NOMO-1 treated with dmso at 0.1 percent for 144 hours (cell line): ENCODE measurements at regions not wholly inside any gene's neighbourhood (a gene's known extent, or its start where the extent isn't known, plus 50 kb on each side); places are given as distances from the start of the nearest gene placed in this dataset.
A peak's percentile ranks its signal among the peaks of the same experiment; 100 is the strongest.
"Not testable (repeated sequence)": the region's sequence is repeated elsewhere in the genome, so short reads cannot be mapped to it uniquely, and the experiment has no call there.

Source experiments
- DNase-seq: peaks from one replicate; lab custom pipeline; 2025; ENCODE audit not compliant: unreplicated experiment; lab: John Stamatoyannopoulos, UW

DNA sequence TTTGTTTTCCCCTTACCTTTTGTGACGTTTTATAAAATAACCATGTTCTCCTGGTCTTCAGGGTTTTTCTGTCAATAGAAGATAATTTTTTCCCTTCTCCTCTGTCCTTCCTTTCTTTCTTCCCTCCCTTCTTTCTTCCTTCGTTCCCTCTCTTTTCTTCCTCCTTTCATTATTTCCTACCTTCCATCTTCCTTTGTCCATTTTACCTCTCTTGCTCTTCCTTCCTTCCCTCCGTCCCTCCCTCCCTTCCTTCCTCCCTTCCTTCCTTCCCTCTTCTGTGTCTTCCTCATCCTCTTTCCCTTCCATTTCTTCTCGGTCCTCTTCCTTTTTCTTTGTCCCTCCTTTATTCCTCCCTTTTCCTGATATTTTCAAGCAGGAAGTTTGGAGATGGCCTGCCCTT lies 128.2 kb downstream of the TEX36 start:
- no peak for DNase-seq

DNA sequence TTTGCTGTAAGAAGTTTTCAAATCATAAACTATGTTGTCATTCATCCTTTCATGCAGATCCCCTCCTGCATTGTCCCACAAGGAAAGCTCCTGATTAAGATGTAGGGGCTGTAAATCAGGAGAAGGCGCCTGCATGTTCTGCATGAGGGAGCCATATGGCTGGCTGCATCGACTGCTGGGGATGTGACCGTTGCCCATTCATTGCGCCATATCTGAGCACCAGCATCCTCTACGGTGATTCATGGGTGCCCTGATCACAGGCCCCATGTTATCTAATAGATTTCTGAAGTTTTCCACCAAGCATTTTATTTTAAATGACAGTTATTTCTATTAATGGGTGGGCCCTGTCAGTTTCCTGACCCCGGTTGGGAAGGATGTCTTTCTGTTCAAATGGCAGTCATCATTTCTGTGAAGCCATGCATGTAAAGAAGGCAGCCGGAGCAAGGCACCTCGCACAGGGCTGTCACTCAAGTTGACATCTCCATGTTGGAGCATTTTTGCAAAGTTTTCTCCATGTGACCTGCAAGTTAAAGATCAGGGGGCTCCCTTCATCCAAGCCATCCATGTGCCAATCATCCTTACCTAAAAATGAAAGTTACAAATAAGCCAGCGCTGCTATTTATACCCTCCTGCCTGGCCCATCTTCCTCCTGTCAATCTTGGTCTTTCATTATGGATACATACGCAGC lies 128.8 kb downstream of the TEX36 start:
- DNase-seq = no peak

DNA sequence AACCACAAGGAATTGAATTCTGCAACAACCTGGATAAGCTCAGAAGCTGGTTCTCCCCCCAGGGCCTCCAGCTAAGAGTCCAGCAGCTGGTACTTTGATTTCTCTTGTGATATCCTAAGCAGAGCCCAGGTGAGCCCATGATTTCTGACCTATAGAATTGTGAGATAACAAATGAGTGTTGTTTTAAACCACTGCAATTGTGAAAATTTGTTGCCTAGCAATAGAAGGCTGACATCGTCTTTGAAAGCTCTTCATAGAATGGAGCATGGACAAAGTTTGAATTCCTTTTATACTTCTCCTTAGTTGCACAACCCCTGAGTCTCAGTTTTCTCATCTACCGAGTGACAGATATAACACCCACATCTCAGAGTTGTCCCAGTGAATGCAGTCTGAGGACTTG lies 129.9 kb downstream of the TEX36 start:
- no peak for DNase-seq

DNA sequence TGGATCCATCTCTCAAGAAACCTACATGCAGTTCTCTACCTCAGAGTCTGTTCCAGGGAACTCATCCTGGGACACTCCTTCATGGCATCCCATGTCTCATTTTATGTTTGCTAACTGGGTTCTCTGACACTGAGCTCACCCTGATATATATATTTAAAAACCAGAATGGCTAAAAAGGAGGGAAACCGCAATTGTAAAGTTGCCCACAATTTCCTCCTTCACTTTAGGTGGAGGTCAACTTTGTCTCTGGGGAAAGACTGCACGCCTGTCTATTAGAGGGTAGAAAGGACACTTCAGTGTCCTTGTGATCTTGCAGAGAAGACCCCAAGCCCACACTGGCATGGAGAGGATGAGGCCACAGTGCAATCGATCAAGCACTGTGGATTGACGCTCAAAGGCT lies 131.7 kb downstream of the TEX36 start:
- no peak for DNase-seq

DNA sequence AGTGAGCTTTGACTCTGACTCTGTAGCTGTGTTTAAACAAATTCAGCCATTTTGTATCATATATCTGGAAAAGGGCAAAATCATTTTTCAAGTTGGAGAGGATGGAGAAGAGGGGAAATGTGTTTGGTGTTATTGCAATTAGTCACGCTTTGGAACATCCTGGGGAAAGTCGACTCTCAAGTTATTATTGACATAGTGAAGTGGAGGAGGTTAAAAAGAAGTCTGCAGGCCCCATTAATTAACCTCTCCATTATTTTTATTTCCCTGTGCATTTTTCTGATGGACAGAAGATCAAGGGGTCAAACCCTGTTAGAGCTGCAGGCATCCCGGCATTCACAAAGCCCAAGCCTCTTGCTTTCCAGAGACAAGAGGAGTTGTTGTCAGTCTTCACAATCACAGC lies 132.6 kb downstream of the TEX36 start:
- DNase-seq = no peak

DNA sequence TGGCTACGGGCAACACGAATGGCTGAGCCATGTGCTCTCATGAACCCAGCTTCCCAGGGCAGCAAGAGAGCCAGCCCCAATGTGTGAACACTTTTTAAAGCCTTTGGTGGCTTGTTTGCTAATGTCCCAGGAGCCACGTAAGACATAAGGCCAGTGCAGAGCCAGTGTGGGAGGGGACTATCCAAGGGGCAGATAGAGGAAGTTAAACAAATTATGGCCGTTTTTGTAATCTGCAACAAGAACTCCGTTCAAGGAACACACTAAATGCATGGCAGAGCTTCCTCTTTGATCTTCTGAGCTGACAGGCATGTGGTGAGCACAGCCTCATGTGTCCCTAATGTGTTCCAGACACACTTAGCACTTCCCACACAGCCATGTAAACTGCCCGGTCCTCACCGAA lies 133.3 kb downstream of the TEX36 start:
- peak; percentile 63 for DNase-seq

DNA sequence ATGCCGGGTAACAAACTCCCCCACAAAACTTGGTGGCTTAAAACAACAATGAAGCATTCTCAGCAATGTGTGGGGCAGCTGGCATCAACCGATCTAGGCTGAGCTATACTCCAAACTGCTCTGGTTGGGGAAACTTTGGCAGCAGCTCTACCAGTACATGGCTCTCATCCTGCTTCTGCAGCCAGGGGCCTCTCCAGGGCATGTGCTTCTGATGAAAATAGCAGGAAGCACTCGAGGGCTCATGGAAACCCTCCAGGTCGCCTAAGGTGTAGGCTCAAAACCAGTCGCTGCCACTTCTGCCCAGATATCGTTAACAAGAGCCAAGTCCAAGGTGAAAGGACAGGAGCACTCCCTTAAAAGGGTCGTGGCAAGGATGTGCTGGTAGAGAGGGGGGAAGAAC lies 134.1 kb downstream of the TEX36 start:
- no peak for DNase-seq

DNA sequence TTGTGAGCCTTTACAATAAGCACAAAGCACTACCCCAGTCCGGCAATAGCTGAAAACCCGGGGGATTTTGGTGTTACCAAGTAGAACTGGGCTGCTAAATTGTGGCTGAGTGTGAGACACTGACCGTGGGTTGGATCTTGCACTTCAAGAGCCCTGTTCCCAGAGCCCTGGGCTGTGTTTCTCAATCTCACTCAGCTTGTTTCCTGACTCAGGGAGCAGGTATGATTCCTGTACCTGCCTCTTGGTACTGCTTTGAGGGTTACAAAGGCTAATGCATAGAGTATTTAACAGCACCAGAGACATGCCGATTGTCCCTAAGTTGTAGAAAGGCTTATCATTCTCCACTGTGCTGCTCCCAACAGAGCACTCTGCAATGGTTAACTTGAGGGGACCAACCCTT lies 134.6 kb downstream of the TEX36 start:
- no peak for DNase-seq

DNA sequence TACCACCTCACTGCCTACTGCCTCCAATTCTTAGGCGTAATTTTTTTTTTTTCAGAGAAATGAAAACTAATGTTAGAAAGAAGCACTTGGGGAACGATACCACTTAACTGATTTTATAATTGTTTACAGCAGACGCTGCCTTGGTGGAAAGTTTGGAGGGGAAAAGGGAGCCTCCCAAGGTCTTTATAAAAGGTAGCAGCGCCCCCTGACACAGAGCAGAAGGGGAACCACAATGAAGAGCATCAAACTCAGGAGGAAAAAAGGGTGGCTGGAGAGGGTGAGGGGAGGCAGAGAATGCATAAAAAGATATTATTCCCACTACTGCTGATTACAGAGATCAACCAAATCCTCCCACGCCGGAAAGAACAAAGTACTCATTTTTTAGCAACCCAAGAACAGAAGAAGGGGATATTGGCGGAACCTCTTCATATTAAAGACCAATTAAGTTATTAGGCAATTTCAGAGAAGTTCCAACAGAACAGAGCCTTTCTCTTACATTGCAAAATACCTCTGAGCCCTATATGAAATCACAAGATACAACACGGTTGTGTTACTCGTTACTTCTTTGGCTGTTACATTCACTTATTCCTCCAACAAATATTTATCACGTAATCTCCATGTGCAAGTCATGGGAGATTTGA lies 135.8 kb downstream of the TEX36 start:
- DNase-seq = no peak

DNA sequence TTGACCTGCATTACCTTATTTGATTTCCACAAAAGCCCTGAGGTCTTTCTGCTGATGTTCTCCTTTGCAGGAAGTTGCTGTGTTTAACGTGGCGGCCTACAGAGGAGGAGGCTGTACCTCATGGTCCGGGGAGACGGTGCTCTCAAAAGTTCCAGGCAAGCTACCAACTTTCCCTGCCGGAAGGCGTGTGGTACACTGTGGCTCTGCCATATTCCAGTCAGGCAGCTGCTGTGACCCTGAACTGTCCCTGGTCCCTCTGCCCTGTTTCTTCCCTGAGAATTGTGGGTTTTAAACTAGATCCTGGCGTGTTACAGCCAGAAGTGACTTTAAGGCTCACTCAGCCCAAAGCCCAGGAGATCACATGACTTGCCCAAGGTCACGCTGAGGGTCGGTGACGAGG lies 139.2 kb downstream of the TEX36 start:
- no peak for DNase-seq

DNA sequence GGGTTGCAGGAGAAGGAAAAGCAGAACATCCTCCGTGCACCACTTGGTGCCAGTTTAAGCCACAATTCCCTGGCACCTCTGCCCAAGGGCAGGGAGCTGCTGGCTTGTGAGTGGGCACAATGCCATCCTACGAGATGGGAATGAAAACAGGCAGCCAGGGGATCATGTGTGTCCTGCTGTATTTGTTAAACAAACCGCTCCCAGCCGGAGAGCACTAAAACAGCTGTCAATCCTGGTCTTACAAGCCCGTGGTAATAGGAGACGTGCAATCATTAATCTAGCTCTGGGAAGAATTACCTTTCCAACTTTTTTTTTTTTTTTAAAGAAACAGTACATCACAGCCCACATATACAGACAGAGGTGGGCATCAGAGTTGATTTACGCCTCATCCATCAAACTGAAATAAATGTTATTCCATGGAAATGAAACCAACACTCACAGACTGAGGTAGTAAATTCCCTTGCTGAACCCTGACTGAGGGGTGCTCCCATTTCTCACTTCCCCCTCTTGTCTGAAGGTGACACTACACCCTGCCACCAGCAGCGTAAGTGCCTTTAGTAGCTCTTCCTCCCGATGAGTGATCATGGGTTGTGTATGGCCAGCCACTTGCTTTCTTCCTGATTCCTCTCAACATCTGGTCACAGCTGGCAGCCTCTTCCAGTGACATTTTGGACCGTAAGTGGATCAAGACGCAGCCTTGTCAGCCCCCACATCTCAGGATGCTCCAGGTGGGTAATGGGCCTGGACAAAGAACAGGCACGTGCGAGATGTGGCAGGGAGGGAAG lies 143.8 kb downstream of the TEX36 start:
- DNase-seq = no peak

DNA sequence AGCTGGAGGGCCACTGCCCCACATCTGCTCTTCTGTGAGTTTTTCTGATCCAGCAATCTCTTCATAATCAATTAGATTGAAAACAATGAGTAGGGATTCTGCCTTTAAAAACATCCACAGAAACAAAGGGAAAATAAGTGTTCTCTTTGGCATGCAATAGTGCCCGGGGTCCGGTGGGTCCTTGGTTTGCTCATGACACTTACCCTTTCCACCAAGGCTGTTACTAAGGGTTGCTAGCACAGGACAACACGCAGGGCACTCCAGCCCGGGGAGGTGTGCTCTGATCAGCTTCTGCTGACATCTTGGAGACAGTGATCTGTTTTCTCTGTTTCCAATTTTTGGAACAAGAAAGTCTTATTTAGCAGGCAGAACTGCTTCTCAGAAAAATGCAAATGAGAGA lies 146.7 kb downstream of the TEX36 start:
- no peak for DNase-seq

DNA sequence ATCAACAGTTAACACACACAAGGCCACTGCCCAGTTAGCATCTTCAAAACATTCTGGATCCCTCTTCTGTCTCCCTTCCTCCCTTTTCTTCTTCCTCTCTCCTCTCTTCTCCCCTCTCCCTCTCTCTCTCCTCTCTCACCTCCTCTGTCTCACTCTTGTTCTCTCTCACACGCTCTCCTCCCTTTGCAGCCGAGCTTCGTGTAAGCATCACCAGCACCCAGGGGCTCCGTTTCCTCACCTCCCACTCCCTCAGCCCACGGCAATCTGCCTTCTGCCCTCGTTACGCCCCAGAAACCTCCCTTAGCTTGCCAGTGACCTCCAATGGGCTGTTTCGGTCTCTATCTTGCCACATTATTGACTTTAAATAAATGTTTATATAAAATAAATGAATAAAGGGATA lies 147.4 kb downstream of the TEX36 start:
- DNase-seq = no peak

DNA sequence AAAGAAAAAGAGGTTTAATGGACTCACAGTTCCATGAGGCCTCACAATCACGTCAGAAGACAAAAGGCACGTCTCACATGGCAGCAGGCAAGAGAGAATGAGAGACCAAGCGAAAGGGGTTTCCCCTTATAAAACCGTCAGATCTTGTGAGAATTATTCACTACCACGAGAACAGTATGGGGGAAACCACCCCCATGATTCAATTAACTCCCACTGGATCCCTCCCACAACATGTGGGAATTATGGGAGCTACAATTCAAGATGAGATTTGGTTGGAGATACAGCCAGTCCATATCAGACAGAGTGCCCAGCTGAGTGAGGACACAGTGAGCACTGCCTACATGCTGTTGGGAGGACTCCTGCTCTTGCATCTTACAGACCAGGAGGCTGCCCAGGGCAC lies 148.4 kb downstream of the TEX36 start:
- no peak for DNase-seq

DNA sequence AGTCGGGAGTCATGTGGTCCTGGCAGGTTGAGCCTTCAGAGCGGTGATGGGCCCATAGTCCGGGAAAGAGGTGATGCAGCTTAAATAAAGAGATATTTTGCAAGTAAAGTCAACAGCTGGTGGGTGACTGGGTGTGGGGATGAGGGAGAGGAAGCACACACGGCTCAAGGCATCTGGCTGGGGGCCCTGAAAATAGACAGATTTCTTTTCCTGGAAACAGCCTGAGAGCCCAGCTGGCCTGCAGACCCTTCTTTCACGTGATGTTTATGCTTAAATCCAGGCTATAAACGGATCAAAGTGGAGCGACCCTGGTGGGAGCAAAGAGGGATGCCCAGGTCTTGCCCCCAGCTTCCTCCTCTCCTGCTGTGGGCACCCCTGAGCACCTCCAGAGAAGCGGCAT lies 149.1 kb downstream of the TEX36 start:
- no peak for DNase-seq

DNA sequence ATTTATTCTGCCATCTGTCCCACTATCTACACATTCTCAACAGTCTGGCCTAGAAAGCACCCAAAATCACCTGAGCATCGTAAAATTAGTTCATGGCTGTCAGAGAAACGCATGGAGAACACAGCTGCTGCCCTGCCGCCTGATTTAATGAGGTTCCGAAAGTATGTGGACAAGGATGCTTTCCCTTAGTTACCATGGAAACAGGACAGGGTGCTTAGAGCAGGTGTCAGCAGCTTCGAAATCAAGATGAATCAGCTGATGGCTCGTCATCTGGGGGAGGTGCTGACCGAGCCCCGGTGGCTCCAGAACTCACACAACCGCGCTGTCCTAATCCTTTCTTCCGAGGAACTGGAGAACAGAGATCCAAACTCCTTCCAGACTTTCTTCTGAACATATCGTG lies 151.5 kb downstream of the TEX36 start:
- no peak for DNase-seq

DNA sequence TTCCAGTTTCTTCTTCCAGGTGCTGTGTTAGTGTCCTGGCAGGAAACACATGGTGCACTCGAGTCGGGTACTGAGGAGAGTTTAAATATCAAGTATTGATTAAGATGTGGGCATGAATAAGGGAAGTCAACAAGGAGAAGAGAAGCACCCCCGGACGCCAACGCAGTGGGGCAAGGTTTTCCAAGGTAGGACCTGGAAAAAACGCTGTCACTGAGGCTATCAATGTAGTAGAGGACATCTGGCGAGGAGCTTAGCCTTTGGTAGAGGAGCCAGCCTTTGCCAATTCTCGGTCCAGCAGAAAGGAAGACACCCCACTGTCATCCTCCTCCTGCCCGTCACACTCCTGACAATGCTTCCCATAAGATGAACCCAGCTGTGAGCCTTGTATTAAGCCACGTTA lies 159.6 kb downstream of the TEX36 start:
- DNase-seq = no peak

DNA sequence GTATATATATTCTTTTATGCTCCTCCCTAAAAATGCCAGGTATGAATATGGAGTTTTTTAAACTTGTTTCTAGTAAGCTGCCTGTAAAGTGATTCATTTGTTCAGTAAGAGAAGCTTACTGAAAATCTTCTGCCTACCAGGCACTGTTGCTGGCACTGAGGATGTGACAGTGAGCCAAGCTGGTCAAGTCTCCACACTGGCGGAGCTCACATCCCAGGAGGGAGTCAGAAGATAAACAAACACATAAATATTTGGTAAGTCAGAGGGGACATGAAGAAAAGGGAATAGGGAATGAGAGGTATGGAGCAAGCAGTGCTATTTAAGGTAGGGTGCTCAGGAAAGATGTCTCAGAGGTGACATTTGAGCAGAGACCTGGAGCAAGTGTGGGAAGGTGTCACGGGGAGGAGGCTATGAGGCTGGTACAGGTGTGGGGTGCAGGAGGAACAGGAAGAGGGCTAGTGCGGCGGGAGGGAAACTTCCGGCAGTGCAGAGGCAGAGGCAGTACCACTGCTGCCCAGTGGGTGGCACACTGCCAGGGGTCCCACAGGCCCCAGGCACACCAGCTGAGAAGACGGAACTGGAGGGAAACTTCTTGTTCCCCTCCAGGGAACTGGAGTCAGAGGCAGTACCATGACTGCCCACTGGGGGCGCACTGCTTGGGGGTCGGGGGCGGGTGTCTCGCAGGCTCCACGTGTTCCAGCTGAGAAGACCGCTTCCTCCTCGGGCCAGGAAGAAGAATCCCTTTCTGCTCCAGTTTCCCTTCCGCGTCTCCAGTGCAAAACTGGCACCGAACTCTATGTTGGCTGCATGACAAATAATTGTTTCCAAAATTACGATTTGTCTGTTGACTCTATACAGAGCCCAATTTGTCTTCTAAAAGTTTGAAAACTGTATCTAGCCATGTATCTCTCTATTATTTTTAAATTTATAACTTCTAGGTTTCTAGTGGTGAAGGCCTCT lies 161.0 kb downstream of the TEX36 start:
- no peak for DNase-seq

DNA sequence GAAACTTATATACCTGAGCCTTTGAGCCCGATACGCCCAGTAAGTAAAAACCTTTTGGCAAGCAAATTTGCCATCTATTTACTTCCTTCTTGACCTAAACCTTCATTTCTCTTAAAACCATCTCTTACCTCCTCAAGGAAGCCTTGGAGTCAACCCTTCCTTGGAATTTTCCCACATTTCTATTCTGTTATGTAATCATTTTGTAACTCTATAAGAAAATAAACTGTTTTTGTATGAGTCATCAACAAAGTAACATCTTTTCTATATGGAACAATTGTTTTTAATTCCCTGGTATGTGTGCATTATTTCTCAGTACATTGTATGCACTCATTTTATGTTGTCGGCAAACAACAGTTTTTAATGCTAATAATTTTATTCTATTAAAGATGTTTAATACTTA lies 162.0 kb downstream of the TEX36 start:
- DNase-seq = no peak

DNA sequence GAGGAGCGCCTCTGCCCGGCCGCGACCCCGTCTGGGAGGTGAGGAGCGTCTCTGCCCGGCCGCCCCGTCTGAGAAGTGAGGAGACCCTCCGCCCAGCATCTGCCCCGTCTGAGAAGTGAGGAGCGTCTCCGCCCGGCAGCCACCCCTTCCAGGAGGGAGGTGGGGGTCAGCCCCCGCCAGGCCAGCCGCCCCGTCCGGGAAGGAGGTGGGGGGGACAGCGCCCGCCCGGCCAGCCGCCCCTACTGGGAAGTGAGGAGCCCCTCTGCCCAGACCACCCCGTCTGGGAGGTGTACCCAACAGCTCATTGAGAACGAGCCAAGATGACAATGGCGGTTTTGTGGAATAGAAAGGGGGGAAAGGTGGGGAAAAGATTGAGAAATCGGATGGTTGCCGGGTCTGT lies 164.6 kb downstream of the TEX36 start:
- DNase-seq = not testable (repeated sequence)

DNA sequence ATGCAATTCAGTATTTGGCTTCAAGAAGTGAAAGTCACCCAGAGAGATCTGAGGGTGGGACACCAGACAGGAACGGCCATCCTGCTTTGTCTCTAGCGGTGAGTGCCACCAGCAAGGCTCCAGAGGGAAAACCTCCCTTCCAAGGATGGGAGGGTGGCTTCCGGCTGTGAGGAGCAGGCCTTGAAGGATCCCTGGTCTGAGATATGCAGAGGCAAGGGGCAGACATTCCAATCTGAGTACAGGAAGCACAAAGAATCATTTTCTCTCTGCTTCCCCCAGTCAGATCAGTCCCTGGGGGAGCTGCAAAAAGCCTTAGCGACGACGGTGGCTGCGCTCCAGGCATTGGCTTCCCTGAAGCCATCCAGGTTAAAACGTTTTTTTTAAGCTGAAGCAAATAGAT lies 167.4 kb downstream of the TEX36 start:
- no peak for DNase-seq
